ENCODE measurements at regions not wholly inside any gene's neighbourhood (a gene's known extent, or its start where the extent isn't known, plus 50 kb on each side); places are given as distances from the start of the nearest gene placed in this dataset.

GRCh38 chr11:45440111-45440510 lies 154.0 kb upstream of the SYT13 start:
- DNase-seq (ENCODE audit: low read depth) = no peak

GRCh38 chr11:45436966-45437365 lies 150.8 kb upstream of the SYT13 start:
- no peak for DNase-seq (ENCODE audit: low read depth)

GRCh38 chr11:45436118-45436517 lies 150.0 kb upstream of the SYT13 start:
- DNase-seq (ENCODE audit: low read depth) = no peak

- no peak for DNase-seq (ENCODE audit: low read depth)
Observed at GRCh38 chr11:45435706-45436105, 149.6 kb upstream of the SYT13 start.

GRCh38 chr11:45432910-45433309 lies 146.8 kb upstream of the SYT13 start:
- no peak for DNase-seq (ENCODE audit: low read depth)

GRCh38 chr11:45432100-45432499 lies 146.0 kb upstream of the SYT13 start:
- no peak for DNase-seq (ENCODE audit: low read depth)

- no peak for DNase-seq (ENCODE audit: low read depth)
Observed at GRCh38 chr11:45431046-45432018, 145.2 kb upstream of the SYT13 start.

GRCh38 chr11:45430361-45430760 lies 144.2 kb upstream of the SYT13 start:
- DNase-seq (ENCODE audit: low read depth) = no peak

- DNase-seq (ENCODE audit: low read depth) = no peak
Observed at GRCh38 chr11:45429719-45430118, 143.6 kb upstream of the SYT13 start.

- DNase-seq (ENCODE audit: low read depth) = no peak
Observed at GRCh38 chr11:45428541-45429230, 142.5 kb upstream of the SYT13 start.

- DNase-seq (ENCODE audit: low read depth) = no peak
Observed at GRCh38 chr11:45428116-45428515, 142.0 kb upstream of the SYT13 start.

GRCh38 chr11:45424411-45425180 lies 138.5 kb upstream of the SYT13 start:
- DNase-seq (ENCODE audit: low read depth) = no peak

- no peak for DNase-seq (ENCODE audit: low read depth)
Observed at GRCh38 chr11:45423475-45424120, 137.5 kb upstream of the SYT13 start.

GRCh38 chr11:45423036-45423435 lies 136.9 kb upstream of the SYT13 start:
- DNase-seq (ENCODE audit: low read depth) = no peak

GRCh38 chr11:45414088-45414487 lies 127.9 kb upstream of the SYT13 start:
- no peak for DNase-seq (ENCODE audit: low read depth)

GRCh38 chr11:45413156-45413858 lies 127.2 kb upstream of the SYT13 start:
- DNase-seq (ENCODE audit: low read depth) = no peak

GRCh38 chr11:45412521-45412920 lies 126.4 kb upstream of the SYT13 start:
- no peak for DNase-seq (ENCODE audit: low read depth)

GRCh38 chr11:45412051-45412471 lies 125.9 kb upstream of the SYT13 start:
- no peak for DNase-seq (ENCODE audit: low read depth)

- DNase-seq (ENCODE audit: low read depth) = no peak
Observed at GRCh38 chr11:45411228-45411946, 125.2 kb upstream of the SYT13 start.

Data from forelimb muscle (tissue), 1 donor.